ENCODE measurements at regions not wholly inside any gene's neighbourhood (a gene's known extent, or its start where the extent isn't known, plus 50 kb on each side); places are given as distances from the start of the nearest gene placed in this dataset.

- no peak overlapping the region for H3K27ac ChIP-seq
- TF ChIP-seq, protein P1, sequence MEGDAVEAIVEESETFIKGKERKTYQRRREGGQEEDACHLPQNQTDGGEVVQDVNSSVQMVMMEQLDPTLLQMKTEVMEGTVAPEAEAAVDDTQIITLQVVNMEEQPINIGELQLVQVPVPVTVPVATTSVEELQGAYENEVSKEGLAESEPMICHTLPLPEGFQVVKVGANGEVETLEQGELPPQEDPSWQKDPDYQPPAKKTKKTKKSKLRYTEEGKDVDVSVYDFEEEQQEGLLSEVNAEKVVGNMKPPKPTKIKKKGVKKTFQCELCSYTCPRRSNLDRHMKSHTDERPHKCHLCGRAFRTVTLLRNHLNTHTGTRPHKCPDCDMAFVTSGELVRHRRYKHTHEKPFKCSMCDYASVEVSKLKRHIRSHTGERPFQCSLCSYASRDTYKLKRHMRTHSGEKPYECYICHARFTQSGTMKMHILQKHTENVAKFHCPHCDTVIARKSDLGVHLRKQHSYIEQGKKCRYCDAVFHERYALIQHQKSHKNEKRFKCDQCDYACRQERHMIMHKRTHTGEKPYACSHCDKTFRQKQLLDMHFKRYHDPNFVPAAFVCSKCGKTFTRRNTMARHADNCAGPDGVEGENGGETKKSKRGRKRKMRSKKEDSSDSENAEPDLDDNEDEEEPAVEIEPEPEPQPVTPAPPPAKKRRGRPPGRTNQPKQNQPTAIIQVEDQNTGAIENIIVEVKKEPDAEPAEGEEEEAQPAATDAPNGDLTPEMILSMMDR (conservative IDR thresholded peaks at IDR 0.05), result no peak
- TF ChIP-seq ZFX (IDR thresholded peaks at IDR 0.05), result no peak
Measured at GRCh38 chr1:38430949-38431348, 384.4 kb upstream of the POU3F1 start.

GRCh38 chr1:38424677-38425076 lies 378.1 kb upstream of the POU3F1 start:
- TF ChIP-seq ZFX (IDR thresholded peaks at IDR 0.05), result no peak
- TF ChIP-seq, protein P1 (conservative IDR thresholded peaks at IDR 0.05), result no peak
- no peak overlapping the region for H3K27ac ChIP-seq

DNA sequence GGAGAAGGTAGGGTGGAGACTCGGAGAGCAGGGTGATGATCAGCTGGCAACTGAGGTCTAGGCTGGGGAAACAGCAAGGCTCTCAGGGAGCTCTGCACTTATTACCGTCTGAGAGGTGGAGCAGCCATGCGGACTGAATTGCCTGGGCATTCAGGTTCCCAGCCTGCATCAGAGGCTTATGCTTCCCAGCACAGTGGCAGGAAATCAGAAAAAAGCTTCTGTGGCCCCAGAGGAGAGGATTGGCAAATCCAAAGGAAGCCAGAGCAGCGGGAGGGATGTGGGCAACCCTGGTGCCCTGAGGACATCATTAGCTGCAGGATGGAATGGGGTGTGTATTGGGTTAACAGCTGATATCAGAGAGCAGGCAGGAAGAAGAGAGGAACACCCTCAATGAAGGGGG lies 374.1 kb upstream of the POU3F1 start:
- no peak overlapping the region for H3K27ac ChIP-seq
- TF ChIP-seq, protein P1 (conservative IDR thresholded peaks at IDR 0.05), result no peak
- TF ChIP-seq ZFX (IDR thresholded peaks at IDR 0.05), result no peak

DNA sequence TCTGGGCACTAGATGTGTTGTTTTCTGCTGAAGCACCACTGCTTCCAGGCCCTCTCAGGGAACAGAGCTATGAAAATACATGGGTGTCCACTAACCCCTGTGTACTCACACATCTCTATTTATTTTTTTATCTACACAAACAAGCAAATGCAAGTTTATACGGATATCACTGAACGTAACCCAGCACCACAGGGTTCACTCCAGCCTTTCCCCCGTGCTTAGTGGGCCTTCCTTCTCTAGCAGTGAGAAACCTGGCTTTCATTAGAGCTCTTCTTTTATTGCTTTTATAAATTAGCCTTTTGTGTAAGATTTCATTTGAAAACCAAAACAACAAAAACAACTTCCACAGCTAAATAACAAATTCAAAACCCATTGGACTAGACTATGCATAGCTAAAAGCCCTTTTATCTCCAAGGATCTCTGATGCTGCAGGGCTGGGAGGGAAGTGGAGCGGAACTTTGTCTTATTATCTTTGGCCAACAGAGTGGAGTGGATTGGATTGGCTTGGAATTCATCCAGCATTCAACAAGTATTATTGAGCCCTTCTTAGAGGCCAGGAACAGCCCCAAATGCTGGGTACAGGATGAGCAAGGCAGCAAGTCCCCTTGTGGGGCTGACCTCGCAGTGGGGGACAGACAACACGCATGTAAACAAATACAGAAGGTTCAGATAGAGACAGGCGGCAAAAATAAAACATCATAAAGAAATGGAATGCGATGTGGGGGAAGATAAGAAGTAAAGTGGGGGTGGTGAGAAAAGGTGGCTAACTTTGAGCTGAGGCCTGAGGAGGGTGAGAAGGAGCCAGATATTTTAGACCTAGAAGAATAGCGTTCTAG lies 371.8 kb upstream of the POU3F1 start:
- no peak overlapping the region for H3K27ac ChIP-seq
- TF ChIP-seq, protein P1 (conservative IDR thresholded peaks at IDR 0.05), result no peak
- TF ChIP-seq ZFX (IDR thresholded peaks at IDR 0.05), result no peak

DNA sequence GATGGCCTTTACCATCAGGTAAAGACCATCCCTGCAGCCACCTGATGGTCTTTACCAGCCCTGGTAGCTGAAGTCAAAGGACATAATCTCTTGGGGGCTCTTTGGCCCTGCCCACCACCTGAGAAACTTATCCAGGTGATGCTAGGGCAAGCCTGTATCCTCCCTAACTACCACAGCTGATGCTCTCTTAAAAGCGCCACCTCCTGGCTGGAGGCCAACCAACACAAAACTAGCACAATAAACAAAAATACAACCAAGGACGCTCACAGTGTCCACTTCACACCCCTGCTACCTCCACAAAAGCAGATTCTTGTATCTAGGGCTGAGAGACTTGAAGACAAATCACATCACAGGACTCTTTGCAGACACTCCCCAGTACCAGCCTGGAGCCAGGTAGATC lies 357.1 kb upstream of the POU3F1 start:
- TF ChIP-seq, protein P1 (conservative IDR thresholded peaks at IDR 0.05), result peak; percentile 12; the same call in 1 of the 2 replicates
- TF ChIP-seq ZFX (IDR thresholded peaks at IDR 0.05), result no peak
- no peak overlapping the region for H3K27ac ChIP-seq

DNA sequence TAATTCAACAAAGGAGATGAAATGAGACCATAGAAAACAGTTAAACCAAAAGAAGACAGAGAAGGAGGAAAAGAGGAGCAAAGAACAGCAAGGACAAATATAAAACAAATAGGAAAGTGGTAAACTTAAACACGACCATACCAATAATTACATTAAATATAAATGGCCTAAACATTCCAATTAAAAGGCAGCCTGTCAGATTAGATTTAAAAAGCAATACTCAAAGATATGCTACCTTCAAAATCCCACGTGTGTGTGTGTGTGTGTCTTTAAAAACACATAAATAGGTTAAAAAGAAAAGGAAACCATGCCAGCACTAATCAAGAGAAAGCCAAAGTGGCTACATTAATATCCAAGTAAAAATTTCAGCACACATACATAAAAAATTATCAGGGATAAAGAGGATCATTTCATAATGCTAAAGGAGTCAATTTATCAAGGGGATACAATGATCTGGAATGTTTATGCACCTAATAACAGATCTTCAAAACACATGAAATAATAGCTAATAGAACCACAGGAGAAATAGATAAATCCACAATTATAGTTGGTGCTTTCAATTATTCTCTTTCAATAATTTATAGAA lies 355.7 kb upstream of the POU3F1 start:
- TF ChIP-seq, protein P1 (conservative IDR thresholded peaks at IDR 0.05), result no peak
- TF ChIP-seq ZFX (IDR thresholded peaks at IDR 0.05), result no peak
- no peak overlapping the region for H3K27ac ChIP-seq

GRCh38 chr1:38396606-38397005 lies 350.0 kb upstream of the POU3F1 start:
- no peak overlapping the region for H3K27ac ChIP-seq
- TF ChIP-seq, protein P1 (conservative IDR thresholded peaks at IDR 0.05), result no peak
- no peak for TF ChIP-seq ZFX (IDR thresholded peaks at IDR 0.05)
